Endothelial cell of umbilical vein (primary cell): ENCODE measurements at regions not wholly inside any gene's neighbourhood (a gene's known extent, or its start where the extent isn't known, plus 50 kb on each side); places are given as distances from the start of the nearest gene placed in this dataset.

Source experiments
- BruUV-seq: library from RNA; stranded (reverse); fragments of 400-500 nt; replicated peaks from 2 replicates; lab custom pipeline; 2021; lab: Mats Ljungman, UMichigan
- CTCF ChIA-PET: fragments of 300-600, 350-600 bp; sonication (Branson Sonifier 250); formaldehyde crosslinking; loops from one replicate; lab custom pipeline; 2021; ENCODE audit warnings: antibody characterized with exemption, inconsistent platforms; lab: Charles Lee
- POLR2A ChIA-PET: fragments of 300-600, 350-600 bp; sonication (Branson Sonifier 250); formaldehyde crosslinking; loops from one replicate; lab custom pipeline; 2021; ENCODE audit warnings: antibody characterized with exemption, inconsistent platforms; lab: Charles Lee
- DNase-seq: peaks from one replicate; pipeline ENCODE4 v3.0.0-alpha.2; 2011; ENCODE audit warnings: low read depth, low spot score
- FAIRE-seq: peaks from 2 replicates; lab custom pipeline; 2011; peaks lifted over from hg19 to GRCh38; lab: Jason Lieb, UNC
- H2AFZ ChIP-seq: 2 replicates; pipeline ENCODE4 v1.6.0; 2012; ENCODE audit warnings: low read depth, low read length, control low read depth, inconsistent platforms
- H3K27ac ChIP-seq: 2 replicates; pipeline ENCODE4 v1.5.1; 2011; ENCODE audit warnings: low read depth, mild to moderate bottlenecking, control low read depth, low read length, moderate library complexity; ENCODE audit not compliant: insufficient read depth
- H3K27me3 ChIP-seq, 2 experiments: 2 replicates each; pipeline versions ENCODE4 v1.6.0 to v1.6.1; 2011; ENCODE audit warnings: low read length in 2 of 2, mixed read lengths in 1 of 2; ENCODE audit not compliant: control insufficient read depth in 2 of 2, insufficient read depth in 2 of 2
- H3K36me3 ChIP-seq, 2 experiments: 2 replicates in 1 of 2; 3 replicates in 1 of 2; pipeline ENCODE4 v1.5.1; 2011; ENCODE audit warnings: low read length in 2 of 2, mild to moderate bottlenecking in 1 of 2, moderate library complexity in 1 of 2; ENCODE audit not compliant: control insufficient read depth in 2 of 2, insufficient read depth in 2 of 2; ENCODE audit errors: extremely low read depth in 1 of 2
- H3K4me1 ChIP-seq: 3 replicates; pipeline ENCODE4 v1.5.1; 2011; ENCODE audit warnings: mild to moderate bottlenecking, low read length; ENCODE audit not compliant: control insufficient read depth, insufficient read depth; ENCODE audit errors: extremely low read depth
- H3K4me2 ChIP-seq: 2 replicates; pipeline ENCODE4 v1.6.1; 2011; ENCODE audit warnings: low read length, control low read depth, mixed read lengths; ENCODE audit not compliant: insufficient read depth
- H3K4me3 ChIP-seq, 3 experiments: fragments of 200-600 bp in 1 of 3; sonication (generic), shearing (Covaris generic) in 1 of 3; replicated peaks in 1 of 3; 2 replicates each; pipeline ENCODE4 v1.5.1; 2011 to 2016; ENCODE audit warnings: control low read depth in 3 of 3, low read length in 3 of 3, mild to moderate bottlenecking in 2 of 3, inconsistent platforms in 1 of 3, low read depth in 1 of 3, moderate library complexity in 1 of 3; ENCODE audit not compliant: insufficient read depth in 1 of 3
- H3K79me2 ChIP-seq: 2 replicates; pipeline ENCODE4 v1.6.0; 2012; ENCODE audit warnings: low read length, inconsistent platforms; ENCODE audit not compliant: control insufficient read depth, insufficient read depth
- H3K9ac ChIP-seq: replicated peaks from 2 replicates; pipeline ENCODE3; 2011; ENCODE audit warnings: low read length, control low read depth; ENCODE audit not compliant: insufficient read depth; ENCODE audit errors: extremely low read depth
- H3K9me1 ChIP-seq: replicated peaks from 3 replicates; pipeline ENCODE4 v1.6.0; 2011; ENCODE audit warnings: mild to moderate bottlenecking, low read length; ENCODE audit not compliant: control insufficient read depth, insufficient read depth; ENCODE audit errors: extremely low read depth
- H3K9me3 ChIP-seq: replicated peaks from 2 replicates; pipeline ENCODE4 v1.5.1; 2012; ENCODE audit warnings: low read length, inconsistent platforms; ENCODE audit not compliant: control insufficient read depth, insufficient read depth
- H4K20me1 ChIP-seq: replicated peaks from 2 replicates; pipeline ENCODE3; 2011; ENCODE audit warnings: mild to moderate bottlenecking, low read length; ENCODE audit not compliant: control insufficient read depth, insufficient read depth; ENCODE audit errors: extremely low read depth
- CTCF ChIP-seq, 2 donors: IDR thresholded peaks; 1 replicate in 1 of 2; 2 replicates in 1 of 2; pipeline ENCODE4 v1.5.1; 2011; ENCODE audit warnings: low read length in 2 of 2, mild to moderate bottlenecking in 2 of 2, moderate library complexity in 2 of 2, control low read depth in 1 of 2, inconsistent platforms in 1 of 2, low read depth in 1 of 2; ENCODE audit not compliant: insufficient read depth in 1 of 2; ENCODE audit errors: extremely low read depth in 1 of 2
- EZH2 ChIP-seq: IDR thresholded peaks from 2 replicates; pipeline ENCODE4 v1.6.1; 2012; ENCODE audit warnings: borderline replicate concordance, low read depth, mild to moderate bottlenecking, moderate library complexity, low read length, inconsistent platforms; ENCODE audit not compliant: severe bottlenecking
- FOS ChIP-seq: IDR thresholded peaks from 2 replicates; pipeline ENCODE4 v1.6.1; 2011; ENCODE audit warnings: mild to moderate bottlenecking, low read length, moderate library complexity, borderline replicate concordance; ENCODE audit not compliant: insufficient read depth
- GATA2 ChIP-seq: IDR thresholded peaks from 2 replicates; pipeline ENCODE4 v1.7.0; 2011; ENCODE audit warnings: low read depth, mild to moderate bottlenecking, moderate library complexity, mixed read lengths, low read length; ENCODE audit not compliant: insufficient read length, insufficient read depth
- JUN ChIP-seq: IDR thresholded peaks from 2 replicates; pipeline ENCODE4 v1.6.1; 2011; ENCODE audit warnings: borderline replicate concordance, low read depth; ENCODE audit not compliant: insufficient read length, insufficient read depth
- MAX ChIP-seq: IDR thresholded peaks from 2 replicates; pipeline ENCODE4 v1.6.1; 2011; ENCODE audit not compliant: insufficient read depth, insufficient read length
- POLR2AphosphoS5 ChIP-seq: IDR thresholded peaks from 2 replicates; pipeline ENCODE4 v1.6.1; 2012; ENCODE audit warnings: low read depth, mild to moderate bottlenecking, control low read depth, low read length, moderate library complexity; ENCODE audit not compliant: insufficient read depth
- dilution Hi-C: fragments of 300-500 bp; cut with MboI; formaldehyde crosslinking; loops from one replicate; pipeline ENCODE4 v1.15.0; 2019; ENCODE audit warnings: low sequenced_read_pairs; ENCODE audit not compliant: extremely low pct_ligation_motif_present
- intact Hi-C: fragments of 100-400 bp; cut with micrococcal nuclease; formaldehyde crosslinking; loops from one replicate; pipeline ENCODE4 v1.10.0; 2022

- Histone ChIP-seq H4K20me1 (no peaks in the 10 kb centered on the region), H3K27ac (no peak overlapping the region), H2AFZ (no peak overlapping the region), H3K79me2 (no peaks in the 10 kb centered on the region), H3K9me1 (no peaks in the 10 kb centered on the region), H3K4me2 (no peak overlapping the region), H3K9ac (no peak overlapping the region), H3K36me3 (no peaks in the 10 kb centered on the region), H3K4me1 (no peaks in the 10 kb centered on the region), H3K4me3 (no peak overlapping the region), H3K9me3 (no peaks in the 10 kb centered on the region), H3K27me3 (no peaks in the 10 kb centered on the region)
- TF ChIP-seq GATA2: no peak
- TF ChIP-seq MAX: no peak
- TF ChIP-seq CTCF (IDR thresholded peaks at IDR 0.05; ENCODE audit: extremely low read depth in 1 of 2, insufficient read depth in 1 of 2, low read depth in 1 of 2, low read length in 2 of 2): no peak
- no peak for TF ChIP-seq POLR2AphosphoS5
- no peak for TF ChIP-seq FOS
- no peak for TF ChIP-seq JUN
- no peak for TF ChIP-seq EZH2
- dilution Hi-C loops: no loop called here
- FAIRE-seq (no peak), DNase-seq (no peak)
- ChIA-PET POLR2A (no interaction called here), CTCF (interaction anchor here (1.2 kb wide), 1 partner anchor 162 kb away, joined by 3 read pairs; no protein-coding TSS in a partner anchor)
- BruUV-seq: no TSS peak
- intact Hi-C loops: no loop called here
These were observed 88.7 kb upstream of the TEX51 start for GRCh38 chr2:126810001-126810400.
